IMR-90 (cell line): ENCODE measurements at regions not wholly inside any gene's neighbourhood (a gene's known extent, or its start where the extent isn't known, plus 50 kb on each side); places are given as distances from the start of the nearest gene placed in this dataset.

Experiments
- ATAC-seq: fragments of 200-7000 bp; cut with Tn5 transposase; 2 replicates; pipeline ENCODE4 v1.9.1; 2020; ENCODE audit warnings: low read depth, mild to moderate bottlenecking, moderate library complexity
- BruUV-seq: library from RNA; stranded (reverse); fragments of 400-500 nt; replicated peaks from 2 replicates; lab custom pipeline; 2021; lab: Mats Ljungman, UMichigan
- CTCF ChIA-PET: fragments of 300-600 bp; formaldehyde crosslinking; extraction: SDS; loops from one replicate; lab custom pipeline; 2021; ENCODE audit warnings: antibody characterized with exemption; lab: Yijun Ruan, JAX
- POLR2A ChIA-PET: fragments of 300-600 bp; sonication (Branson Sonifier 250); formaldehyde crosslinking; loops from one replicate; lab custom pipeline; 2022; ENCODE audit warnings: antibody characterized with exemption; ENCODE audit not compliant: unreplicated experiment; lab: Charles Lee
- DNase-seq: peaks from one replicate; pipeline ENCODE4 v3.0.0; 2013
- H2AFZ ChIP-seq: replicated peaks from 2 replicates; pipeline ENCODE3; 2013; ENCODE audit warnings: low read length, mild to moderate bottlenecking; ENCODE audit not compliant: poor library complexity
- H2AK5ac ChIP-seq: 2 replicates; pipeline ENCODE4 v1.6.1; 2013; ENCODE audit warnings: low read depth, low read length, inconsistent platforms
- H2AK9ac ChIP-seq: replicated peaks from 2 replicates; pipeline ENCODE3; 2013; ENCODE audit warnings: mild to moderate bottlenecking, low read depth, low read length, moderate library complexity; ENCODE audit not compliant: poor library complexity
- H2BK120ac ChIP-seq: 2 replicates; pipeline ENCODE4 v1.6.1; 2013; ENCODE audit warnings: low read depth, low read length, inconsistent platforms
- H2BK15ac ChIP-seq: 3 replicates; pipeline ENCODE4 v1.6.1; 2013; ENCODE audit warnings: low read depth, low read length, inconsistent platforms
- H2BK20ac ChIP-seq: 2 replicates; pipeline ENCODE4 v1.6.1; 2013; ENCODE audit warnings: low read depth, mild to moderate bottlenecking, inconsistent platforms, low read length, moderate library complexity
- H2BK5ac ChIP-seq: 2 replicates; pipeline ENCODE4 v1.6.1; 2013; ENCODE audit warnings: mild to moderate bottlenecking, low read depth, low read length, inconsistent platforms; ENCODE audit not compliant: poor library complexity, severe bottlenecking
- H3K14ac ChIP-seq: replicated peaks from 2 replicates; pipeline ENCODE4 v1.6.1; 2013; ENCODE audit warnings: low read depth, low read length, inconsistent platforms
- H3K18ac ChIP-seq: 2 replicates; pipeline ENCODE4 v1.6.1; 2013; ENCODE audit warnings: low read depth, low read length, control low read depth
- H3K23ac ChIP-seq: 2 replicates; pipeline ENCODE4 v1.6.1; 2013; ENCODE audit warnings: low read depth, low read length, inconsistent platforms
- H3K27ac ChIP-seq: 2 replicates; pipeline ENCODE4 v1.5.1; 2013; ENCODE audit warnings: mild to moderate bottlenecking, control low read depth, low read length; ENCODE audit not compliant: insufficient read depth
- H3K27me3 ChIP-seq: 2 replicates; pipeline ENCODE4 v1.6.1; 2013; ENCODE audit warnings: low read length; ENCODE audit not compliant: control insufficient read depth, insufficient read depth
- H3K36me3 ChIP-seq: 2 replicates; pipeline ENCODE4 v1.6.1; 2013; ENCODE audit warnings: low read length, mixed read lengths; ENCODE audit not compliant: control insufficient read depth, insufficient read depth
- H3K4ac ChIP-seq: 2 replicates; pipeline ENCODE4 v1.6.1; 2013; ENCODE audit warnings: low read depth, low read length, inconsistent platforms
- H3K4me1 ChIP-seq: 2 replicates; pipeline ENCODE4 v1.6.1; 2013; ENCODE audit warnings: low read length, mixed read lengths; ENCODE audit not compliant: control insufficient read depth, insufficient read depth
- H3K4me2 ChIP-seq: 2 replicates; pipeline ENCODE4 v1.6.1; 2013; ENCODE audit warnings: low read depth, mild to moderate bottlenecking, control low read depth, low read length, moderate library complexity
- H3K4me3 ChIP-seq: 2 replicates; pipeline ENCODE4 v1.5.1; 2013; ENCODE audit warnings: low read depth, mild to moderate bottlenecking, control low read depth, low read length, moderate library complexity; ENCODE audit not compliant: insufficient read depth
- H3K56ac ChIP-seq: 2 replicates; pipeline ENCODE4 v1.6.1; 2013; ENCODE audit warnings: low read length, inconsistent platforms; ENCODE audit not compliant: insufficient read depth; ENCODE audit errors: extremely low read depth
- H3K79me1 ChIP-seq, 2 experiments: 2 replicates each; pipeline ENCODE4 v1.6.1; 2013; ENCODE audit warnings: low read length in 2 of 2, inconsistent platforms in 1 of 2, low read depth in 1 of 2
- H3K9ac ChIP-seq: 2 replicates; pipeline ENCODE4 v1.6.1; 2013; ENCODE audit warnings: low read depth, low read length, control low read depth
- H3K9me1 ChIP-seq: 2 replicates; pipeline ENCODE4 v1.6.1; 2013; ENCODE audit warnings: low read length, inconsistent platforms; ENCODE audit not compliant: insufficient read depth
- H3K9me3 ChIP-seq: 2 replicates; pipeline ENCODE4 v1.6.1; 2013; ENCODE audit warnings: low read length; ENCODE audit not compliant: control insufficient read depth, insufficient read depth
- H4K20me1 ChIP-seq: 2 replicates; pipeline ENCODE4 v1.6.1; 2013; ENCODE audit warnings: low read length, inconsistent platforms; ENCODE audit not compliant: insufficient read depth
- H4K5ac ChIP-seq: 2 replicates; pipeline ENCODE4 v1.6.1; 2013; ENCODE audit warnings: mild to moderate bottlenecking, low read depth, low read length, control low read depth
- H4K8ac ChIP-seq, 2 experiments: 2 replicates each; pipeline ENCODE4 v1.6.1; 2013; ENCODE audit warnings: low read depth in 2 of 2, low read length in 2 of 2, control low read depth in 1 of 2, inconsistent platforms in 1 of 2
- H4K91ac ChIP-seq: 2 replicates; pipeline ENCODE4 v1.6.1; 2013; ENCODE audit warnings: low read depth, low read length, inconsistent platforms; ENCODE audit not compliant: insufficient read depth
- RCOR1 ChIP-seq: IDR thresholded peaks from 2 replicates; pipeline ENCODE4 v1.6.1; 2012; ENCODE audit warnings: mild to moderate bottlenecking, low read length, improper control_type of control experiment; ENCODE audit not compliant: insufficient replicate concordance
- RFX5 ChIP-seq: IDR thresholded peaks from 2 replicates; pipeline ENCODE4 v1.8.0; 2012; ENCODE audit warnings: low read depth, mild to moderate bottlenecking, low read length, moderate library complexity
- WGBS, 2 experiments: methylation state at CpG; one replicate each; pipeline versions ENCODE4 v1.1.5 to v1.1.7; 2013; ENCODE audit warnings: missing lambda C conversion rate in 2 of 2; ENCODE audit not compliant: insufficient read length in 1 of 2; ENCODE audit errors: extremely low coverage in 2 of 2; 5-methylcytosine and 5-hydroxymethylcytosine counted together
- dilution Hi-C: fragments of 300-500 bp; cut with HindIII; formaldehyde crosslinking; loops from one replicate; pipeline ENCODE4 v1.14.3; 2018; ENCODE audit warnings: low sequenced_read_pairs; ENCODE audit not compliant: unreplicated experiment
- in situ Hi-C: fragments of 300-500 bp; cut with MboI; formaldehyde crosslinking; loops from 3 replicates; pipeline ENCODE4 v1.14.3; 2019; ENCODE audit warnings: low sequenced_read_pairs, inconsistent platforms, mixed read lengths
- intact Hi-C: fragments of 100-400 bp; cut with micrococcal nuclease; formaldehyde crosslinking; loops from 2 replicates; pipeline ENCODE4 v1.10.0; 2022

DNA sequence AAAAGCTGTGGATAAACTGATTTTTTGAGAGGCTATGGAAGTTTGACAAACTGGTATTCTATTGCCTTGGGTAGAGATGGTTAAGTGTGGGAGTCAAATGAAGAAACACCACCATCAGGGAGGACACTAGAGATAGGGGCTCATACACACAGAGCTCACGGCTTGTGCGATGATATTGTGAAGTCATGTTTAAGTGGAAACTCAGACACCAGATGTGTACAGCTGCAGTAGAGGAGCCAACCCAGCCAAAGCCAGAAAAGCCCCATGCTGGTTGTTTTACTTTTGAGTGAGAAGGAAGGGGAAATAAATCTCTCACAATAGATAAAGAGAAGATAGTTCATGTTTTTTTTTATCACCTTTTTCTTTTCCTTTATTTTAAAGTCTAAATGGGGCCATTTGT is 377.7 kb downstream of the DMRT2 start:
- CTCF ChIA-PET, result no interaction called here
- WGBS, 2 experiments, result no CpG with 5 or more reads among the region's 2 CpGs
- no peak overlapping the region for H2BK5ac ChIP-seq
- TF ChIP-seq RCOR1 (no peak), RFX5 (no peak)
- H2AK9ac ChIP-seq, result no peak overlapping the region
- no peak overlapping the region for H2AFZ ChIP-seq
- H3K79me1 ChIP-seq, result no peaks in the 10 kb centered on the region
- no peaks in the 10 kb centered on the region for H3K4me1 ChIP-seq
- POLR2A ChIA-PET, result no interaction called here
- ATAC-seq (no peak), DNase-seq (no peak)
- intact Hi-C loops (no loop called here), in situ Hi-C loops (no loop called here), dilution Hi-C loops (no loop called here)
- H3K36me3 ChIP-seq, result no peaks in the 10 kb centered on the region
- BruUV-seq, result no TSS peak
- H3K18ac ChIP-seq, result no peak overlapping the region
- H3K56ac ChIP-seq, result no peak overlapping the region
- H2BK120ac ChIP-seq, result no peak overlapping the region
- no peaks in the 10 kb centered on the region for H3K9me1 ChIP-seq
- H3K4me3 ChIP-seq, result no peak overlapping the region
- H3K27me3 ChIP-seq, result no peaks in the 10 kb centered on the region
- H4K8ac ChIP-seq, result no peak overlapping the region
- H2AK5ac ChIP-seq, result no peak overlapping the region
- no peak overlapping the region for H3K14ac ChIP-seq
- H2BK20ac ChIP-seq, result no peak overlapping the region
- H3K23ac ChIP-seq, result no peak overlapping the region
- H3K9ac ChIP-seq, result no peak overlapping the region
- H3K4ac ChIP-seq, result no peak overlapping the region
- no peaks in the 10 kb centered on the region for H4K20me1 ChIP-seq
- H4K91ac ChIP-seq, result no peak overlapping the region
- peaks cover 8% of the 10 kb centered on the region for H3K9me3 ChIP-seq
- H2BK15ac ChIP-seq, result no peak overlapping the region
- no peak overlapping the region for H4K5ac ChIP-seq
- H3K27ac ChIP-seq, result no peak overlapping the region
- no peak overlapping the region for H3K4me2 ChIP-seq
